Keratinocyte (primary cell): ENCODE measurements at regions not wholly inside any gene's neighbourhood (a gene's known extent, or its start where the extent isn't known, plus 50 kb on each side); places are given as distances from the start of the nearest gene placed in this dataset.

Experiments used
- CTCF ChIP-seq, 3 experiments: IDR thresholded peaks in 1 of 3; conservative IDR thresholded peaks in 1 of 3; optimal IDR thresholded peaks in 1 of 3; 2 replicates in 2 of 3; 3 replicates in 1 of 3; pipeline versions ENCODE3 to v1.5.1; 2011; ENCODE audit warnings: low read length in 3 of 3, mild to moderate bottlenecking in 3 of 3, moderate library complexity in 2 of 3, control low read depth in 1 of 3, inconsistent platforms in 1 of 3; ENCODE audit not compliant: insufficient read depth in 2 of 3; ENCODE audit errors: extremely low read depth in 1 of 3
- EZH2 ChIP-seq: IDR thresholded peaks from one replicate; pipeline ENCODE4 v1.6.1; 2012; ENCODE audit warnings: inconsistent platforms, mild to moderate bottlenecking, low read length, moderate library complexity

- TF ChIP-seq CTCF (optimal IDR thresholded peaks at IDR 0.05 in 1 of 3, IDR thresholded peaks at IDR 0.05 in 1 of 3, conservative IDR thresholded peaks at IDR 0.05 in 1 of 3; ENCODE audit: extremely low read depth in 1 of 3, insufficient read depth in 2 of 3, low read length in 3 of 3) (no peak), EZH2 (no peak)
Measured at GRCh38 chr14:40386433-40386832, 954.2 kb upstream of the FBXO33 start.
